HEK293T (cell line): ENCODE measurements at regions not wholly inside any gene's neighbourhood (a gene's known extent, or its start where the extent isn't known, plus 50 kb on each side); places are given as distances from the start of the nearest gene placed in this dataset.

ENCODE experiments used
- ARNT ChIP-seq: fragments of 450-650 bp; IDR thresholded peaks from 2 replicates; pipeline ENCODE4 v1.6.1; 2017; ENCODE audit warnings: mild to moderate bottlenecking
- FOXM1 ChIP-seq: fragments of 450-650 bp; IDR thresholded peaks from 2 replicates; pipeline ENCODE4 v1.6.1; 2017; ENCODE audit warnings: mild to moderate bottlenecking, borderline replicate concordance
- SP1 ChIP-seq: fragments of 450-650 bp; IDR thresholded peaks from 2 replicates; pipeline ENCODE4 v1.6.1; 2017

DNA sequence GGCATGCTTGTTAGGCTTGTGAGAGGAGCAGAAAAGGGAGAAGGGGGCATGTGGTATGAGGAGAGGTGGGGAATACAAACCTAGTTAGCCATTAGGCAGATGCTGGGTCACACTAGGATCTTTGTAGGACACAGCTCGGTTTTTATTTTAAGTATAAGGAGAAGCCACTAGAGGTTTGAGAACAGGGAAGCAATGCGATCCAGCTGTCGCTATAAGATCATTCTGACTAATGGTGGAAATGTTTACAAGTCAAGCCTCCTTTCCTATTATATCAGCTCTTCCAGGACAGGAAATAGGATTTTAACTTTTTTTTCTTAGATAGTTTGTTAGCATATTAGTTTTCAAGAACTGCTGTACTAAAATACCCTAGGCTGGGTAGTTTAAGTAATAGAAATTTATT is 609.9 kb downstream of the INSC start:
- TF ChIP-seq ARNT (no peak), FOXM1 (no peak), SP1 (no peak)
